Tibial nerve (tissue), 3 donors: ENCODE measurements at regions not wholly inside any gene's neighbourhood (a gene's known extent, or its start where the extent isn't known, plus 50 kb on each side); places are given as distances from the start of the nearest gene placed in this dataset.
"Not testable (repeated sequence)": the region's sequence is repeated elsewhere in the genome, so short reads cannot be mapped to it uniquely, and the experiment has no call there.

ENCODE experiments used
- POLR2A ChIP-seq, 2 donors: fragments of 450-650 bp; IDR thresholded peaks; one replicate each; pipeline ENCODE4 v1.6.1; 2017; ENCODE audit warnings: antibody characterized with exemption in 2 of 2, mild to moderate bottlenecking in 2 of 2, moderate library complexity in 2 of 2
- TF ChIP-seq, protein P1 (sequence below), 5 experiments: fragments of 200-600 bp in 3 of 5; fragments of 450-650 bp in 2 of 5; sonication (generic) in 3 of 5; IDR thresholded peaks; one replicate each; pipeline ENCODE4 v1.5.1; 2016 to 2019; ENCODE audit warnings: antibody characterized with exemption in 5 of 5, mild to moderate bottlenecking in 3 of 5, moderate library complexity in 2 of 5

DNA sequence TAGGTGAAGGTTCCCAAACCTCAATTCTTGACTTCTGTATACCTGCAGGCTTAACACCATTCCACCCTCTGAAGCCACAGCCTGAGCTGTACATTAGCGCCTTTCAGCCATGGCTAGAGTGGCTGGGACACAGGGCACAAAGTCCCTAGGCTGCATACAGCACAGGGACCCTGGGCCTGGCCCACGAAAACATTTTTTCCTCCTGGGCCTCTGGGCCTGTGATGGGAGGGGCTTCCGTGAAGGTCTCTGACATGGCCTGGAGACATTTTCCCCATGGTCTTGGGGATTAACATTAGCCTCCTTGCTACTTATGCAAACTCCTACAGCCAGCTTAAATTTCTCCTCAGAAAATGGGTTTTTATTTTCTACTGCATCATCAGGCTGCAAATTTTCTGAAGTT is 195.2 kb upstream of the NR3C2 start:
- not testable (repeated sequence) for TF ChIP-seq POLR2A (IDR thresholded peaks at IDR 0.05)
- TF ChIP-seq, protein P1, sequence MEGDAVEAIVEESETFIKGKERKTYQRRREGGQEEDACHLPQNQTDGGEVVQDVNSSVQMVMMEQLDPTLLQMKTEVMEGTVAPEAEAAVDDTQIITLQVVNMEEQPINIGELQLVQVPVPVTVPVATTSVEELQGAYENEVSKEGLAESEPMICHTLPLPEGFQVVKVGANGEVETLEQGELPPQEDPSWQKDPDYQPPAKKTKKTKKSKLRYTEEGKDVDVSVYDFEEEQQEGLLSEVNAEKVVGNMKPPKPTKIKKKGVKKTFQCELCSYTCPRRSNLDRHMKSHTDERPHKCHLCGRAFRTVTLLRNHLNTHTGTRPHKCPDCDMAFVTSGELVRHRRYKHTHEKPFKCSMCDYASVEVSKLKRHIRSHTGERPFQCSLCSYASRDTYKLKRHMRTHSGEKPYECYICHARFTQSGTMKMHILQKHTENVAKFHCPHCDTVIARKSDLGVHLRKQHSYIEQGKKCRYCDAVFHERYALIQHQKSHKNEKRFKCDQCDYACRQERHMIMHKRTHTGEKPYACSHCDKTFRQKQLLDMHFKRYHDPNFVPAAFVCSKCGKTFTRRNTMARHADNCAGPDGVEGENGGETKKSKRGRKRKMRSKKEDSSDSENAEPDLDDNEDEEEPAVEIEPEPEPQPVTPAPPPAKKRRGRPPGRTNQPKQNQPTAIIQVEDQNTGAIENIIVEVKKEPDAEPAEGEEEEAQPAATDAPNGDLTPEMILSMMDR (IDR thresholded peaks at IDR 0.05) = not testable (repeated sequence)
